Natural killer cell (primary cell): ENCODE measurements at regions not wholly inside any gene's neighbourhood (a gene's known extent, or its start where the extent isn't known, plus 50 kb on each side); places are given as distances from the start of the nearest gene placed in this dataset.

Experiments used
- ATAC-seq, 3 donors: fragments of 150-1000 bp in 2 of 3; fragments of 200-7000 bp in 1 of 3; cut with Tn5 transposase; 1 replicate in 1 of 3; 2 replicates in 2 of 3; pipeline ENCODE4 v1.10.0; 2021; ENCODE audit warnings: mild to moderate bottlenecking in 2 of 3, moderate library complexity in 2 of 3
- DNase-seq, 2 donors: peaks; one replicate each; pipeline versions ENCODE4 v3.0.0 to v3.0.0-alpha.2; 2013 to 2021; ENCODE audit warnings: mixed read lengths in 1 of 2
- H3K27ac ChIP-seq: one replicate; pipeline ENCODE4 v1.5.1; 2013; ENCODE audit warnings: mild to moderate bottlenecking, low read length
- H3K27me3 ChIP-seq: one replicate; pipeline ENCODE4 v1.6.1; 2013; ENCODE audit warnings: low read length; ENCODE audit not compliant: control insufficient read depth, insufficient read depth
- H3K36me3 ChIP-seq: one replicate; pipeline ENCODE4 v1.6.1; 2013; ENCODE audit warnings: low read length; ENCODE audit not compliant: control insufficient read depth, insufficient read depth
- H3K4me1 ChIP-seq: one replicate; pipeline ENCODE4 v1.6.1; 2013; ENCODE audit warnings: low read length; ENCODE audit not compliant: control insufficient read depth, insufficient read depth
- H3K4me3 ChIP-seq: one replicate; pipeline ENCODE4 v1.5.1; 2013; ENCODE audit warnings: low read length
- H3K9me3 ChIP-seq: one replicate; pipeline ENCODE4 v1.6.1; 2013; ENCODE audit warnings: low read length; ENCODE audit not compliant: control insufficient read depth, insufficient read depth
- H3K27ac Mint-ChIP-seq, 2 donors: one replicate each; pipeline ENCODE4 v1.8.0; 2022; ENCODE audit warnings: mild to moderate bottlenecking in 2 of 2, mixed read lengths in 2 of 2, moderate library complexity in 1 of 2
- H3K27me3 Mint-ChIP-seq, 2 donors: one replicate each; pipeline ENCODE4 v1.8.0; 2022; ENCODE audit warnings: low read depth in 2 of 2, mixed read lengths in 2 of 2
- H3K36me3 Mint-ChIP-seq: one replicate; pipeline ENCODE4 v1.8.0; 2022; ENCODE audit warnings: mixed read lengths
- H3K4me1 Mint-ChIP-seq, 2 donors: one replicate each; pipeline ENCODE4 v1.8.0; 2022; ENCODE audit warnings: mixed read lengths in 2 of 2
- H3K4me3 Mint-ChIP-seq: one replicate; pipeline ENCODE4 v1.8.0; 2022; ENCODE audit warnings: mild to moderate bottlenecking, moderate library complexity, mixed read lengths
- H3K9me3 Mint-ChIP-seq, 2 donors: one replicate each; pipeline ENCODE4 v1.8.0; 2022; ENCODE audit warnings: mixed read lengths in 2 of 2
- WGBS: methylation state at CpG from one replicate; pipeline ENCODE4 v1.1.7; 2013; ENCODE audit warnings: missing lambda C conversion rate; ENCODE audit not compliant: insufficient coverage; 5-methylcytosine and 5-hydroxymethylcytosine counted together
- intact Hi-C: fragments of 100-400 bp; cut with micrococcal nuclease; formaldehyde crosslinking; loops from one replicate; pipeline ENCODE4 v1.14.2; 2022
- TF ChIP-seq, protein P1 (sequence below): fragments of 200-600 bp; IDR thresholded peaks from one replicate; pipeline ENCODE4 v1.8.0; 2022; ENCODE audit warnings: antibody characterized with exemption

DNA sequence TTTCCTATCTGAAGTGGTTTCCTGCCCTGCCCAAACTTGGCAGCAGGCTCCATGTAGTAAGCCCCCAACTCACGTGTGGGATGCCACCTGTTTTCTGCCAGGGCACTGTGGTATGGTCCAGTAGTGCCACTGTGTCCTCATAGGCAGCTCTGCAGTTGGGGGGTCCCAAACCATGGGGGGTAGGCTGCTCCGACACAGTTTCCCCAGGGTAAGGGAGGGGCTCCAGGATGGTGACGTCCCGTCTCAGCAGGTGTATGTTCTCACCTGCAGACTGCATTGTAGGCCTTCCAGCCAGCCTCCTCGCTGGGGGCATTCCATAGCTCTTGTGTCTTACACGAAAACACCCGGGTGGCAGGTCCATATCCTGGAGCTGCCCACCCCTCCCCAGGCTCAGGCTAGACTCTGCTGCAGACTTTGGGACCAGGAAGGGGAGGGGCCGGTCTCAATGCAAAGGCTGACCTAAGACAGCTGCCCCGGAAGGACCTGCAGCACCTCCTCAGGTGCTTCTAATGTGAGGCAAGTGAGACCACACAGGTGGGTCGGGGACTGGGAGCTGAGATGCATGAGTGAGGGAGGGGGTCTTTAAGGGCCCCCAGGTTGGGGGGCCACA is 330.5 kb upstream of the IRX4 start:
- intact Hi-C loops: no loop called here
- DNase-seq: no peak
- Mint-ChIP-seq H3K4me1 (no peaks in the 10 kb centered on the region), H3K27me3 (no peaks in the 10 kb centered on the region), H3K9me3 (no peaks in the 10 kb centered on the region), H3K27ac (no peak overlapping the region), H3K36me3 (no peaks in the 10 kb centered on the region), H3K4me3 (no peak overlapping the region)
- Histone ChIP-seq H3K27ac (no peak overlapping the region), H3K9me3 (no peaks in the 10 kb centered on the region), H3K27me3 (no peaks in the 10 kb centered on the region), H3K4me3 (no peak overlapping the region), H3K4me1 (no peaks in the 10 kb centered on the region), H3K36me3 (no peaks in the 10 kb centered on the region)
- 76% methylated on average over 10 of the region's 10 CpGs for WGBS
- ATAC-seq: peak in 1 of 3 donors; percentile 15
- TF ChIP-seq, protein P1, sequence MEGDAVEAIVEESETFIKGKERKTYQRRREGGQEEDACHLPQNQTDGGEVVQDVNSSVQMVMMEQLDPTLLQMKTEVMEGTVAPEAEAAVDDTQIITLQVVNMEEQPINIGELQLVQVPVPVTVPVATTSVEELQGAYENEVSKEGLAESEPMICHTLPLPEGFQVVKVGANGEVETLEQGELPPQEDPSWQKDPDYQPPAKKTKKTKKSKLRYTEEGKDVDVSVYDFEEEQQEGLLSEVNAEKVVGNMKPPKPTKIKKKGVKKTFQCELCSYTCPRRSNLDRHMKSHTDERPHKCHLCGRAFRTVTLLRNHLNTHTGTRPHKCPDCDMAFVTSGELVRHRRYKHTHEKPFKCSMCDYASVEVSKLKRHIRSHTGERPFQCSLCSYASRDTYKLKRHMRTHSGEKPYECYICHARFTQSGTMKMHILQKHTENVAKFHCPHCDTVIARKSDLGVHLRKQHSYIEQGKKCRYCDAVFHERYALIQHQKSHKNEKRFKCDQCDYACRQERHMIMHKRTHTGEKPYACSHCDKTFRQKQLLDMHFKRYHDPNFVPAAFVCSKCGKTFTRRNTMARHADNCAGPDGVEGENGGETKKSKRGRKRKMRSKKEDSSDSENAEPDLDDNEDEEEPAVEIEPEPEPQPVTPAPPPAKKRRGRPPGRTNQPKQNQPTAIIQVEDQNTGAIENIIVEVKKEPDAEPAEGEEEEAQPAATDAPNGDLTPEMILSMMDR: no peak

DNA sequence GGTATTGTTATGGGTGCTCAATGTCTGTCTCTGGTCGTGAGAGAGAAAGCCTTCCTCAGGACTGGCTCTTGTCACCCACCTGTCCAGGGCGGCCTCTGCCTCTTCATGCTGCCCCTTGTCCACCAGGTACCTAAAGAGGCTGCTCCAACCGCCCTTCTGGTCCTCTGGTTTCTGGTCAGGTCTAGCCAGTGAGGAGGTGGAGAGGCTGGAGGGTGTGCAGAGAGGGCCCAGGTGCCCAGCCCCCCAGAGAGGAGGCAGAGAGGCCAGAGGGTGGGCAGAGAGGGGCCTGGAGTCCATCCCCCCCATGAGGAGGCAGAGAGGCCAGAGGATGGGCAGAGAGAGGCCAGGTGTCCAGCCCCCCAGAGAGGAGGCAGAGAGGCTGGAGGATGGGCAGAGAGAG is 329.8 kb upstream of the IRX4 start:
- no peaks in the 10 kb centered on the region for H3K27me3 ChIP-seq
- TF ChIP-seq, protein P1: no peak
- H3K9me3 ChIP-seq: no peaks in the 10 kb centered on the region
- no peaks in the 10 kb centered on the region for H3K4me1 ChIP-seq
- no peaks in the 10 kb centered on the region for H3K36me3 ChIP-seq
- no peaks in the 10 kb centered on the region for H3K27me3 Mint-ChIP-seq
- H3K9me3 Mint-ChIP-seq: no peaks in the 10 kb centered on the region
- no peaks in the 10 kb centered on the region for H3K4me1 Mint-ChIP-seq
- WGBS: 85% methylated on average over 3 of the region's 3 CpGs
- intact Hi-C loops: no loop called here
- DNase-seq: no peak
- no peak overlapping the region for H3K27ac ChIP-seq
- H3K4me3 Mint-ChIP-seq: no peak overlapping the region
- no peak overlapping the region for H3K4me3 ChIP-seq
- no peak for ATAC-seq
- no peak overlapping the region for H3K27ac Mint-ChIP-seq
- no peaks in the 10 kb centered on the region for H3K36me3 Mint-ChIP-seq

DNA sequence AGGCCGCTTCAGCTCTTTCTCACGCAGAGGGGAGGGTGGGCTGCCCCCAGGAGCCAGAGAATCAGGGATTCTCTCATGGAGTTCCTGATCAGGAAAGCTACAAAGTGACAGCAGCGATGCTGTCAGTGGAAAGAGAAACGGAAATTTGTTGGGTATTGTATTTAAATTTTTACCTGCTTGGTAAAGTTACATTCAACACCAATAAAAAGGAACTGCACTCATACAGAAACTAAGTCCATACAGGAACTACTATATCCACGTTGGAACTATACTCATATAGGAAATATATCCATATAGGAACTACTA is 325.5 kb upstream of the IRX4 start:
- Mint-ChIP-seq H3K27ac (no peak overlapping the region), H3K4me1 (no peaks in the 10 kb centered on the region), H3K27me3 (no peaks in the 10 kb centered on the region), H3K9me3 (no peaks in the 10 kb centered on the region), H3K36me3 (no peaks in the 10 kb centered on the region), H3K4me3 (no peak overlapping the region)
- TF ChIP-seq, protein P1: no peak
- no peaks in the 10 kb centered on the region for H3K36me3 ChIP-seq
- no peaks in the 10 kb centered on the region for H3K4me1 ChIP-seq
- 20% methylated on average over 2 of the region's 5 CpGs for WGBS
- DNase-seq (no peak), ATAC-seq (no peak)
- intact Hi-C loops: no loop called here
- no peak overlapping the region for H3K4me3 ChIP-seq
- H3K9me3 ChIP-seq: no peaks in the 10 kb centered on the region
- no peak overlapping the region for H3K27ac ChIP-seq
- H3K27me3 ChIP-seq: no peaks in the 10 kb centered on the region
